HepG2 (cell line): ENCODE measurements at regions not wholly inside any gene's neighbourhood (a gene's known extent, or its start where the extent isn't known, plus 50 kb on each side); places are given as distances from the start of the nearest gene placed in this dataset.

Experiments used
- ATAC-seq: fragments of 200-7000 bp; cut with Tn5 transposase; 3 replicates; pipeline ENCODE4 v1.9.1; 2020; ENCODE audit warnings: mild to moderate bottlenecking, moderate library complexity
- BruUV-seq: library from RNA; stranded (reverse); fragments of 400-500 nt; replicated peaks from 2 replicates; lab custom pipeline; 2021; lab: Mats Ljungman, UMichigan
- CTCF ChIA-PET: fragments of 300-600 bp; formaldehyde crosslinking; extraction: SDS; loops from one replicate; lab custom pipeline; 2021; ENCODE audit warnings: low total read pairs, inconsistent platforms, low intra/inter-chr PET ratio; lab: Yijun Ruan, JAX
- POLR2A ChIA-PET: fragments of 350-600 bp; sonication (Branson Sonifier 250); formaldehyde crosslinking; loops from one replicate; lab custom pipeline; 2020; ENCODE audit warnings: antibody characterized with exemption, inconsistent platforms; lab: Yijun Ruan, JAX
- DNase-seq: peaks from one replicate; pipeline ENCODE4 v3.0.0-alpha.2; 2015; ENCODE audit warnings: low spot score
- FAIRE-seq: peaks from 3 replicates; lab custom pipeline; 2011; peaks lifted over from hg19 to GRCh38; lab: Jason Lieb, UNC
- H2AFZ ChIP-seq: one replicate; pipeline ENCODE4 v1.6.1; 2011; ENCODE audit warnings: low read length, inconsistent platforms
- H3K27ac ChIP-seq: fragments of 300-600 bp; 3 replicates; pipeline ENCODE4 v1.8.0; 2011; ENCODE audit warnings: mixed run types, mild to moderate bottlenecking, mixed read lengths, low read length, inconsistent platforms; ENCODE audit not compliant: insufficient read depth; ENCODE audit errors: extremely low read length
- H3K27me3 ChIP-seq, 2 experiments: fragments of 200-600 bp in 1 of 2; 2 replicates in 1 of 2; 3 replicates in 1 of 2; pipeline versions ENCODE4 v1.6.0 to v1.8.0; 2011; ENCODE audit warnings: low read length in 2 of 2, mild to moderate bottlenecking in 2 of 2, moderate library complexity in 2 of 2, inconsistent platforms in 1 of 2; ENCODE audit not compliant: insufficient read depth in 2 of 2, control insufficient read depth in 1 of 2
- H3K36me3 ChIP-seq, 2 experiments: fragments of 200-600 bp in 1 of 2; replicated peaks in 1 of 2; 2 replicates in 1 of 2; 3 replicates in 1 of 2; pipeline versions ENCODE4 v1.5.1 to v1.8.0; 2011; ENCODE audit warnings: low read length in 2 of 2, inconsistent platforms in 1 of 2; ENCODE audit not compliant: insufficient read depth in 2 of 2, control insufficient read depth in 1 of 2
- H3K4me1 ChIP-seq: 2 replicates; pipeline ENCODE4 v1.5.1; 2012; ENCODE audit warnings: low read length, inconsistent platforms; ENCODE audit not compliant: insufficient read depth
- H3K4me2 ChIP-seq: 2 replicates; pipeline ENCODE4 v1.6.0; 2011; ENCODE audit warnings: low read depth, low read length, inconsistent platforms
- H3K4me3 ChIP-seq, 3 experiments: fragments of 200-600 bp in 1 of 3; sonication (generic), shearing (Covaris generic) in 1 of 3; replicated peaks in 1 of 3; 2 replicates each; pipeline ENCODE4 v1.5.1; 2011 to 2016; ENCODE audit warnings: low read length in 3 of 3, inconsistent platforms in 2 of 3, low read depth in 2 of 3, mild to moderate bottlenecking in 2 of 3, control low read depth in 1 of 3, mixed read lengths in 1 of 3; ENCODE audit not compliant: insufficient read depth in 1 of 3
- H3K79me2 ChIP-seq: one replicate; pipeline ENCODE4 v1.6.1; 2011; ENCODE audit warnings: low read length, inconsistent platforms; ENCODE audit not compliant: insufficient read depth
- H3K9ac ChIP-seq: 2 replicates; pipeline ENCODE4 v1.6.0; 2011; ENCODE audit warnings: mild to moderate bottlenecking, low read depth, low read length, inconsistent platforms; ENCODE audit not compliant: insufficient read depth
- H3K9me3 ChIP-seq: 2 replicates; pipeline ENCODE4 v1.5.1; 2012; ENCODE audit warnings: mild to moderate bottlenecking, low read length
- H4K20me1 ChIP-seq: 2 replicates; pipeline ENCODE4 v1.6.0; 2011; ENCODE audit warnings: inconsistent platforms, mild to moderate bottlenecking, low read length, moderate library complexity; ENCODE audit not compliant: insufficient read depth
- HOXD1 ChIP-seq: sonication (generic); formaldehyde crosslinking; IDR thresholded peaks from 2 replicates; pipeline ENCODE4 v1.5.0; 2020; ENCODE audit warnings: missing genetic modification reagents
- NFATC3 ChIP-seq: sonication (generic); formaldehyde crosslinking; IDR thresholded peaks from 2 replicates; pipeline ENCODE4 v1.5.1; 2020; ENCODE audit warnings: mild to moderate bottlenecking, missing genetic modification reagents
- SMC3 ChIP-seq: IDR thresholded peaks from 2 replicates; pipeline ENCODE4 v1.6.1; 2011; ENCODE audit warnings: low read length, improper control_type of control experiment
- XRCC5 ChIP-seq: fragments of 200-400 bp; formaldehyde crosslinking; optimal IDR thresholded peaks from 2 replicates; pipeline ENCODE3; 2017; ENCODE audit warnings: mild to moderate bottlenecking, low read length
- ZFY ChIP-seq: sonication (generic); formaldehyde crosslinking; IDR thresholded peaks from 2 replicates; pipeline ENCODE4 v1.4.0; 2020; ENCODE audit warnings: missing genetic modification reagents
- ZNF17 ChIP-seq: sonication (generic); formaldehyde crosslinking; IDR thresholded peaks from 2 replicates; pipeline ENCODE4 v1.5.0; 2020; ENCODE audit warnings: mild to moderate bottlenecking, missing genetic modification reagents
- ZNF260 ChIP-seq: sonication (generic); formaldehyde crosslinking; IDR thresholded peaks from 2 replicates; pipeline ENCODE4 v1.4.0; 2020; ENCODE audit warnings: missing genetic modification reagents, low read depth, mild to moderate bottlenecking, borderline replicate concordance
- ZSCAN31 ChIP-seq: sonication (generic); formaldehyde crosslinking; IDR thresholded peaks from 2 replicates; pipeline ENCODE4 v1.5.0; 2020; ENCODE audit warnings: low read depth, mild to moderate bottlenecking, missing genetic modification reagents
- WGBS: methylation state at CpG from one replicate; pipeline ENCODE4 v1.1.6; 2017; ENCODE audit warnings: low lambda C conversion rate; 5-methylcytosine and 5-hydroxymethylcytosine counted together
- in situ Hi-C: cut with HindIII; loops from 2 replicates; pipeline ENCODE4 v1.10.0; 2017; ENCODE audit warnings: low pct_unique_long_range_greater_than_20kb; ENCODE audit not compliant: extremely low pct_ligation_motif_present
- intact Hi-C: fragments of 100-400 bp; cut with micrococcal nuclease; formaldehyde crosslinking; loops from one replicate; pipeline ENCODE4 v1.10.0; 2022; ENCODE audit not compliant: unreplicated experiment
- TF ChIP-seq, protein P1 (sequence below): fragments of 450-650 bp; IDR thresholded peaks from 2 replicates; pipeline ENCODE4 v1.6.1; 2017
- TF ChIP-seq, protein P2 (sequence below): sonication (generic); formaldehyde crosslinking; IDR thresholded peaks from 2 replicates; pipeline ENCODE4 v1.4.0; 2020; ENCODE audit warnings: mild to moderate bottlenecking, missing genetic modification reagents
- TF ChIP-seq, protein P3 (sequence below): conservative IDR thresholded peaks from 2 replicates; pipeline ENCODE4 v1.6.1; 2018; ENCODE audit warnings: missing genetic modification reagents
- TF ChIP-seq, protein P4 (sequence below): IDR thresholded peaks from 2 replicates; pipeline ENCODE4 v1.6.1; 2018; ENCODE audit warnings: missing genetic modification reagents
- TF ChIP-seq, protein P5 (sequence below): IDR thresholded peaks from 2 replicates; pipeline ENCODE4 v1.6.1; 2016; ENCODE audit warnings: low read depth, borderline replicate concordance
- TF ChIP-seq, protein P6 (sequence below): sonication (generic); formaldehyde crosslinking; IDR thresholded peaks from 2 replicates; pipeline ENCODE4 v1.8.1; 2023; ENCODE audit warnings: missing genetic modification reagents, inconsistent platforms, borderline replicate concordance

DNA sequence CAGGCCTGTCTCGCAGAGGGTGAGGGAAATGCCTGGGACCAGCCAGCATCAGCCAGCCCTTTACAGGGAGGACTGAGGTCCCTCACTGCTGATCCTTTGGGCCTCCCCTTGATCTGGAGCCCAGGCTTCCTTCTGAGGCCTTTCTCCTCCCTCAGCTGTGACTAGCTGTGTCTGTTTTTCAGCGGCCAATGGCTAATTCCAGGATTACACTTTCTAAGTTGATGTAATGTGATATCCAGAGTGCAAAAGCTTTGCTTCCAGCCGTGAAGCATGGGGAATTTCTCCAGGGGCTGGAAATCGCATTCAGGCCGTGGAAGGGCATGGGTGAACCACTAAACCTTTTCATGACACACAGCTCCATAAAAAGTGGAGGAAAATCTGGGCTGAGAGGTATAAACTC is 157.6 kb downstream of the SHQ1 start:
- CTCF ChIA-PET = no interaction called here
- Histone ChIP-seq H3K36me3 (no peaks in the 10 kb centered on the region), H3K4me3 (no peak overlapping the region), H3K9me3 (no peaks in the 10 kb centered on the region), H3K9ac (no peak overlapping the region), H3K27me3 (peaks cover 0 to 3% of the 10 kb centered on the region in 2 experiments; a peak in 3 of 5 replicates), H2AFZ (no peak overlapping the region), H3K79me2 (no peaks in the 10 kb centered on the region), H3K4me2 (no peak overlapping the region), H3K4me1 (no peaks in the 10 kb centered on the region), H3K27ac (no peak overlapping the region), H4K20me1 (no peaks in the 10 kb centered on the region)
- 61% methylated on average over 4 of the region's 5 CpGs for WGBS
- in situ Hi-C loops (no loop called here), intact Hi-C loops (no loop called here)
- POLR2A ChIA-PET = no interaction called here
- DNase-seq = no peak
- no peak for ATAC-seq
- no TSS peak for BruUV-seq
- TF ChIP-seq, protein P1, sequence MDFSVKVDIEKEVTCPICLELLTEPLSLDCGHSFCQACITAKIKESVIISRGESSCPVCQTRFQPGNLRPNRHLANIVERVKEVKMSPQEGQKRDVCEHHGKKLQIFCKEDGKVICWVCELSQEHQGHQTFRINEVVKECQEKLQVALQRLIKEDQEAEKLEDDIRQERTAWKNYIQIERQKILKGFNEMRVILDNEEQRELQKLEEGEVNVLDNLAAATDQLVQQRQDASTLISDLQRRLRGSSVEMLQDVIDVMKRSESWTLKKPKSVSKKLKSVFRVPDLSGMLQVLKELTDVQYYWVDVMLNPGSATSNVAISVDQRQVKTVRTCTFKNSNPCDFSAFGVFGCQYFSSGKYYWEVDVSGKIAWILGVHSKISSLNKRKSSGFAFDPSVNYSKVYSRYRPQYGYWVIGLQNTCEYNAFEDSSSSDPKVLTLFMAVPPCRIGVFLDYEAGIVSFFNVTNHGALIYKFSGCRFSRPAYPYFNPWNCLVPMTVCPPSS = no peak
- TF ChIP-seq ZSCAN31 (CRISPR knock-in tag) (no peak), ZNF17 (CRISPR knock-in tag) (no peak), ZFY (CRISPR knock-in tag) (no peak), SMC3 (no peak), XRCC5 (no peak), ZNF260 (CRISPR knock-in tag) (no peak), NFATC3 (no peak), HOXD1 (no peak)
- TF ChIP-seq, protein P2, sequence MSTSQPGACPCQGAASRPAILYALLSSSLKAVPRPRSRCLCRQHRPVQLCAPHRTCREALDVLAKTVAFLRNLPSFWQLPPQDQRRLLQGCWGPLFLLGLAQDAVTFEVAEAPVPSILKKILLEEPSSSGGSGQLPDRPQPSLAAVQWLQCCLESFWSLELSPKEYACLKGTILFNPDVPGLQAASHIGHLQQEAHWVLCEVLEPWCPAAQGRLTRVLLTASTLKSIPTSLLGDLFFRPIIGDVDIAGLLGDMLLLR (CRISPR knock-in tag) = no peak
- TF ChIP-seq, protein P3, sequence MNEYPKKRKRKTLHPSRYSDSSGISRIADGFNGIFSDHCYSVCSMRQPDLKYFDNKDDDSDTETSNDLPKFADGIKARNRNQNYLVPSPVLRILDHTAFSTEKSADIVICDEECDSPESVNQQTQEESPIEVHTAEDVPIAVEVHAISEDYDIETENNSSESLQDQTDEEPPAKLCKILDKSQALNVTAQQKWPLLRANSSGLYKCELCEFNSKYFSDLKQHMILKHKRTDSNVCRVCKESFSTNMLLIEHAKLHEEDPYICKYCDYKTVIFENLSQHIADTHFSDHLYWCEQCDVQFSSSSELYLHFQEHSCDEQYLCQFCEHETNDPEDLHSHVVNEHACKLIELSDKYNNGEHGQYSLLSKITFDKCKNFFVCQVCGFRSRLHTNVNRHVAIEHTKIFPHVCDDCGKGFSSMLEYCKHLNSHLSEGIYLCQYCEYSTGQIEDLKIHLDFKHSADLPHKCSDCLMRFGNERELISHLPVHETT (CRISPR knock-in tag) = no peak
- TF ChIP-seq, protein P4, sequence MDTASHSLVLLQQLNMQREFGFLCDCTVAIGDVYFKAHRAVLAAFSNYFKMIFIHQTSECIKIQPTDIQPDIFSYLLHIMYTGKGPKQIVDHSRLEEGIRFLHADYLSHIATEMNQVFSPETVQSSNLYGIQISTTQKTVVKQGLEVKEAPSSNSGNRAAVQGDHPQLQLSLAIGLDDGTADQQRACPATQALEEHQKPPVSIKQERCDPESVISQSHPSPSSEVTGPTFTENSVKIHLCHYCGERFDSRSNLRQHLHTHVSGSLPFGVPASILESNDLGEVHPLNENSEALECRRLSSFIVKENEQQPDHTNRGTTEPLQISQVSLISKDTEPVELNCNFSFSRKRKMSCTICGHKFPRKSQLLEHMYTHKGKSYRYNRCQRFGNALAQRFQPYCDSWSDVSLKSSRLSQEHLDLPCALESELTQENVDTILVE (CRISPR knock-in tag) = no peak
- TF ChIP-seq, protein P5, sequence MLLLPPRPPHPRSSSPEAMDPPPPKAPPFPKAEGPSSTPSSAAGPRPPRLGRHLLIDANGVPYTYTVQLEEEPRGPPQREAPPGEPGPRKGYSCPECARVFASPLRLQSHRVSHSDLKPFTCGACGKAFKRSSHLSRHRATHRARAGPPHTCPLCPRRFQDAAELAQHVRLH (CRISPR knock-in tag) = no peak
- TF ChIP-seq, protein P6, sequence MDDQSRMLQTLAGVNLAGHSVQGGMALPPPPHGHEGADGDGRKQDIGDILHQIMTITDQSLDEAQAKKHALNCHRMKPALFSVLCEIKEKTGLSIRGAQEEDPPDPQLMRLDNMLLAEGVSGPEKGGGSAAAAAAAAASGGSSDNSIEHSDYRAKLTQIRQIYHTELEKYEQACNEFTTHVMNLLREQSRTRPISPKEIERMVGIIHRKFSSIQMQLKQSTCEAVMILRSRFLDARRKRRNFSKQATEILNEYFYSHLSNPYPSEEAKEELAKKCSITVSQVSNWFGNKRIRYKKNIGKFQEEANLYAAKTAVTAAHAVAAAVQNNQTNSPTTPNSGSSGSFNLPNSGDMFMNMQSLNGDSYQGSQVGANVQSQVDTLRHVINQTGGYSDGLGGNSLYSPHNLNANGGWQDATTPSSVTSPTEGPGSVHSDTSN (CRISPR knock-in tag) = no peak
- no peak for FAIRE-seq
